ENCODE measurements at regions not wholly inside any gene's neighbourhood (a gene's known extent, or its start where the extent isn't known, plus 50 kb on each side); places are given as distances from the start of the nearest gene placed in this dataset.

GRCh38 chr17:5862395-5862794, 207.8 kb upstream of the WSCD1 start:
- no peak overlapping the region for H3K4me3 ChIP-seq (ENCODE audit: low read length)
- no peak for TF ChIP-seq CTCF (conservative IDR thresholded peaks at IDR 0.05; ENCODE audit: low read length)
- DNase-seq (ENCODE audit: low read depth), result no peak

GRCh38 chr17:5864741-5865657, 205.2 kb upstream of the WSCD1 start:
- H3K4me3 ChIP-seq (ENCODE audit: low read length), result no peak overlapping the region
- DNase-seq (ENCODE audit: low read depth), result no peak
- no peak for TF ChIP-seq CTCF (conservative IDR thresholded peaks at IDR 0.05; ENCODE audit: low read length)

- no peak for TF ChIP-seq CTCF (conservative IDR thresholded peaks at IDR 0.05; ENCODE audit: low read length)
- no peak for DNase-seq (ENCODE audit: low read depth)
- no peak overlapping the region for H3K4me3 ChIP-seq (ENCODE audit: low read length)
Measured at GRCh38 chr17:5866978-5867377, 203.2 kb upstream of the WSCD1 start.

- no peak for TF ChIP-seq CTCF (conservative IDR thresholded peaks at IDR 0.05; ENCODE audit: low read length)
- no peak overlapping the region for H3K4me3 ChIP-seq (ENCODE audit: low read length)
Measured at GRCh38 chr17:5869041-5869745, 201.0 kb upstream of the WSCD1 start.

GRCh38 chr17:5870231-5870953, 199.8 kb upstream of the WSCD1 start:
- no peak overlapping the region for H3K4me3 ChIP-seq (ENCODE audit: low read length)
- TF ChIP-seq CTCF (conservative IDR thresholded peaks at IDR 0.05; ENCODE audit: low read length), result no peak
- no peak for DNase-seq (ENCODE audit: low read depth)

More at GRCh38 chr17:5869041-5869745, 201.0 kb upstream of the WSCD1 start:
- DNase-seq (ENCODE audit: low read depth), result no peak

GRCh38 chr17:5871666-5872065, 198.5 kb upstream of the WSCD1 start:
- H3K4me3 ChIP-seq (ENCODE audit: low read length), result no peak overlapping the region
- no peak for TF ChIP-seq CTCF (conservative IDR thresholded peaks at IDR 0.05; ENCODE audit: low read length)
- DNase-seq (ENCODE audit: low read depth), result no peak

Measured in AG10803 (cell line).